ENCODE measurements at regions not wholly inside any gene's neighbourhood (a gene's known extent, or its start where the extent isn't known, plus 50 kb on each side); places are given as distances from the start of the nearest gene placed in this dataset.
"Not testable (repeated sequence)": the region's sequence is repeated elsewhere in the genome, so short reads cannot be mapped to it uniquely, and the experiment has no call there.

DNA sequence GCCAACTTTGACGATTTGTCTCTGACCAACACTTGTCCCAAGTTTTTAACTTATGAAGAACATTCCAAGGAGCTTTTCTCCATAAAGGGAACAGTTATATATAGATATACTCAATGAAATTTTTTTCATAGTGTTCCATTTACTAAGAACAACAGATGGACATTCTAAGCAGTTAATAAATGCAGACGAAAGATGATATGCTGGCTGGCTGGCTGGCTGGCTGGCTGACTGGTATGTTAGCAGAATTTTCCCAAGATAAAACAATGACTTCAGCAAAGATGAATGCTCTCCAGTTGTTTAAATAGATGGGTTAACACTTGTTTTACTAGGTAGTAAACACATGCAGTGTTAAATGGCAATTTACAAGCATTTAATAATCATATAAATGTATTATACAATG is 62.2 kb downstream of the SPANXN3 start:
- DNase-seq (ENCODE audit: low read depth): no peak

DNA sequence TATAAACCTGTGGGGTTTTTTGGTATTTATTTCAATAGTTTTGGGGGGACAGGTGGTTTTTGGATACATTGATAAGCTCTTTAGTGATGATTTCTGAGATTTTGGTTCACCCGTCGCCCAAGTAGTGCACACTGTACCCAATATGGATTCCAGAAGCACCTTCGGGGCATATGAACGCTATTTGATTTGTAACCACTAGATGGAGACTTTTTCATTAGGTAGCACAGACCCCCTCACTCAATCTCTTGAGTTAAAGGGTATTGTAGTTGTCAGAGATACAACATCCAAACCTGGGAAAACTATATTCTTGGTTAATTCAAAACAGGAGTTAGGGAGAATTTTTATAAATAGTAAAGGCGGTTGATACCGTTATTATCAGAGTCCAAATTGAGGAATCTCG is 79.8 kb downstream of the SPANXN3 start:
- no peak for DNase-seq (ENCODE audit: low read depth)

DNA sequence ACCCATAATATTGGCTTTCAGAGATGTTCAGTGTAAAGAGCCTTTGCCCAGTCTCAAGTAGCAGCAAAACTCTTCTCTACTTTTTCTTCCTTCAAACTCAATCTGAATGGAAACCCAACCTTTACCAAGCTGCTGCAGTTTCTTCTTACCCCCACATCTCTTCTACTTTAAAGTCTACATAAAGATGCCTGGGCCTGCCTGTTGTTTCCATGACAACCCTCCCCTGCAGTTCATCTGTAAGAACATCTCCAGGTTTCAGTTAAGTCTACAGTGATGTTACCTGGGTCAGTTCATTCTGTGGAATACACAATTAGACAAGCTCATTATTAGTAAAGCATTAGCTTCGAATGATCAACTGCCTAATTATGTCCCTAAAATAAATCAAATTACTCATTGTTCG is 81.4 kb downstream of the SPANXN3 start:
- DNase-seq (ENCODE audit: low read depth): no peak

GRCh38 chrX:143429811-143430210 is 87.5 kb downstream of the SPANXN3 start:
- no peak for DNase-seq (ENCODE audit: low read depth)

GRCh38 chrX:143429131-143429530 is 88.1 kb downstream of the SPANXN3 start:
- peak; percentile 55 for DNase-seq (ENCODE audit: low read depth)

DNA sequence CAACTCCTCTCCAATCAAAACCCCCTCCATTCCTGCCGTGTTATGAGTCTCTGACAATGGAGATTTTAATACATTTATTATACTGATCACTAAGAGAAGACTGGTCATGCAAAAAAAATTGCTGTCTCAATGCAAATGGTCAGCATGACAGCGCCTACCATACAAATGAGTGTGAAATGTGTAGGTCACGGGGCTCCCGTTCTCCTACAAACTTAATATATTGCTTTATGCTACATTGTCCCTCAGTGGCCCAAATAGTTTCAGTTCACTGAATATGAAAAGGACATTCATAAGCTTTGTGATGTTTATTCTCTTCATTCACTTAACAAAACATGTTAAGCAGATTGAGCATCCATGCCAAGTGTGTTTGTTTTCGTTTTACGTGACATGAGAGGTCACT is 116.1 kb downstream of the SPANXN3 start:
- DNase-seq (ENCODE audit: low read depth): no peak

GRCh38 chrX:143378851-143379250 is 138.4 kb downstream of the SPANXN3 start:
- DNase-seq (ENCODE audit: low read depth): no peak

GRCh38 chrX:143363419-143363818 is 153.9 kb downstream of the SPANXN3 start:
- no peak for DNase-seq (ENCODE audit: low read depth)

DNA sequence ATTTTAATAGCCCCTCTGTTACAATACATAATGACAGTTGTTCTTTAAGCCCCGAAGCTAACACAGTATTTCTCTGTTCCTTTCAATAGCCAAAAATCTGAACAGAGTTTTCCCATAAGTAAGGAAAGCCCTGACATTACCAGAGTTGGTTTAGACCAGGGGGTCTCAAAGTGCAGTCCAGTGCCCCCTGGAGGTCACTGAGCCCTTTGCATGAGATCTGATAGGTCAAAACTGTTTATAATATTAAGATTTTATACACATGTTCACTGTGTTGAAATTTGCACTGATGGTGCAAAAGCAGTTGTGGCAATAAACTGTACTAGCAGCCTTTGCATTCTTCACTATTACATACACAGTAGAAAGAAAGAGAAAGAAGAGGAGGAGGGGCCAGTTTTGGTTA is 177.1 kb downstream of the SPANXN3 start:
- no peak for DNase-seq (ENCODE audit: low read depth)

DNA sequence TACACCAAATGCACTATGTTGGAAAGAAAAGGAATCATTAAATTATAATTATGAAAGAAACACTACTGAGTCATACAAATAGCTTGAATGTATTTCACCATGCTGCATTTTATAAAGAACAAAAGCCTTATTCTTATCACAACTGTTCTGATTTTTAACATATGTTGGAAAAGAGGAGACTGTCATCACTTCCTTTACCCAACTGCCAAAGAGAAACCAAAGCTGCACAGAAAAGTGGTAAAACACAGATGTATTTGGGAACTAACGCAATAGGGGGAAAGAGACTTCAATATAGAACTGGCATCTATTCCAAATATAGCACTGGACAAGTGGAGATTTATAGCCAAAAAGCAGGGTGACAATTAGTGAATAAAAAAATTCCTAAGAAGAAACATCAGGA is 181.0 kb downstream of the SPANXN3 start:
- DNase-seq (ENCODE audit: low read depth): no peak

GRCh38 chrX:143319526-143319925 is 197.7 kb downstream of the SPANXN3 start:
- DNase-seq (ENCODE audit: low read depth): no peak

DNA sequence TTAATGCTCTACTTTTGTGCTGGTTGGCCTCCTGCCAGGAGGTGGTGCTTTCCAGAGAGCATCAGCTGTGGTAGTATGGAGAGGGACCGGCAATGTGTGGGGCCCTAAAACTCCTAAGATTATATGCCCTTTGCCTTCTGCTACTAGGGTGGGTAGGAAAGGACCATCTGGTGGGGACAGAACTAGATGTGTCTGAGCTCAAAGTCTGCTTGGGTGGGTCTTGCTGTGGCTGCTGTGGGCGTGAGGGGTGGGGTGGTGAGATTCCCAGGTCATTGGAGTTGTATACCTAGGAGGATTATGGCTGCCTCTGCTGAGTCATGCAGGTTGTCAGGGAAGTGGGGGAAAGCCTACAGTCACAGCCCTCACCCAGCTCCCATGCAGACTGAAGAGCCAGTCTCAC is 198.4 kb downstream of the SPANXN3 start:
- DNase-seq (ENCODE audit: low read depth): not testable (repeated sequence)

- no peak for DNase-seq (ENCODE audit: low read depth)
These were observed 210.0 kb downstream of the SPANXN3 start for GRCh38 chrX:143306991-143307937.

DNA sequence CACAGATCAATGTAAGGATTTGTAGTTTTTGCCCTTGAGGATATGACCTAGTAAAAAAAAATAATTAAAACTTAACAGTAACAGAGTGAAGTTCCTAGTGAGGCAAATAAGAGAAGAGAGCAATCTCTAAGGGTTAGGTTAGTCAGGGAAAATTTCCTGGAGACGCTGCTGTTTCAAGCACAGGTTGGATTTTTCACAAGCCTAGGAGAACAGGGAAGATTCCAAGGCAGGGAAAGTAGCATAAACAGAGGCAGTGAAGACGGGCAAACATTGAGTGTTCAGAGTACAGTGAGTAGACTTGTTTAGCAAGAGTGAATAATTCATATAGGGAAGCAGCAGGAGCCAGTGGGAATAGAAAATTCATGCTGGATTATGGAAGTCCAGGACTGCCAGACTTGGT is 212.8 kb downstream of the SPANXN3 start:
- no peak for DNase-seq (ENCODE audit: low read depth)

DNA sequence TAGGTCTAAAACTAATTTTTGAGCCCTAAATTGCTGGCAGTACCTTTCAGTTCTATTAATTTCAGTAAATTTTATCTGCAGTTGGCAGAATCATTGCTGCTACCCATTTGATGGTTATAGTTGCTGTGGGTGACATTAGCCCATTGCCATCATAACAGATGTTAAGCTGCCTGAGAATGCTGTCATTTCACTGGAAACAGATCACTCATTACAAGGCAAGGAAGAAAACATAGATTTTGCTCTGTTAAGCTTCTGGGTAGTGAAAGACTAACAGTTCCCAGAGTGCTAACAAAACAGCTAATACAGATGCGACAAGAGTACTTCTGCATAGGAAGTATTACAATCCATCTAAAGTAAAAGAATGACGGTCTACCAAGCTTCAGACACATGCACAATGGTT is 213.2 kb downstream of the SPANXN3 start:
- no peak for DNase-seq (ENCODE audit: low read depth)

GRCh38 chrX:143298663-143299241 is 218.5 kb downstream of the SPANXN3 start:
- DNase-seq (ENCODE audit: low read depth): no peak

DNA sequence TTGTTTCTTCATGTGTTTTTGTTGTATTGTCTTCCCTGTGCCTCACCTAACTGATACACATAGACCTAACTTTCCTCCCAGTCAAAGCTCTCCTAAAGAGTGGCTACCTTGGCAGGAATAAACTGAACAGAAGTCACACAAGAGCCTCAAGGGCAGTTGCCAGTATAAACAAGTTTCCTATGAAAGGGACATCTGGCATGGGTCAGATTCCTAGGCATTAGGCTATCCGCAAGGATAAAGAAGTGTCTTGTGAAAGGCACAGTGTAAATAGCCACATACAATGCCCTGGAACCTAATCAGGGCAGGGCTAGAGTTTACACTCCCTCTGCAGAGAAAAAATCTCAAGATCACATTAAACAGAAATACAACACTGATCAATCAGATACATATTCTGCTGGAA is 220.8 kb downstream of the SPANXN3 start:
- DNase-seq (ENCODE audit: low read depth): no peak

GRCh38 chrX:143287236-143287635 is 230.0 kb downstream of the SPANXN3 start:
- DNase-seq (ENCODE audit: low read depth): no peak

DNA sequence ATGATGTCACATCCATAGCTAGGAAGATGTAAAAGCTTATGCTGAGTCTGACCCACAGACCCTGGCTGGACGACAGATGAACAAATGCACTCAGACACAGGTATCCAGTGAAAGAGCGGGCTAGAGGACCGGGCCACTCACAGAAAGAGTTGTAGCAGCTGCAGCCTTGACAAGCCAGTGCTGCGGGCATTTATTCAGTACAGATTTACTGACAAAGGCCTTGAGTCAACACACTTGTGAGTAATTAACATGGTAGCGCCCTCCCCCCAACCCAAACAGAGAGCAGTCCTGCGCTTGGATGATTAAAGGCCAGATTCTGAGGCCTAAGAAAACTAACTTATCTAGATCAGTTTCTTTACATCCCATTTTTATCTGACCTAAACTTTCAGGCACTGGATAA is 244.6 kb downstream of the SPANXN4 start:
- no peak for DNase-seq (ENCODE audit: low read depth)

- DNase-seq (ENCODE audit: low read depth): not testable (repeated sequence)
These were observed 218.9 kb downstream of the SPANXN4 start for GRCh38 chrX:143244593-143244992.

DNA sequence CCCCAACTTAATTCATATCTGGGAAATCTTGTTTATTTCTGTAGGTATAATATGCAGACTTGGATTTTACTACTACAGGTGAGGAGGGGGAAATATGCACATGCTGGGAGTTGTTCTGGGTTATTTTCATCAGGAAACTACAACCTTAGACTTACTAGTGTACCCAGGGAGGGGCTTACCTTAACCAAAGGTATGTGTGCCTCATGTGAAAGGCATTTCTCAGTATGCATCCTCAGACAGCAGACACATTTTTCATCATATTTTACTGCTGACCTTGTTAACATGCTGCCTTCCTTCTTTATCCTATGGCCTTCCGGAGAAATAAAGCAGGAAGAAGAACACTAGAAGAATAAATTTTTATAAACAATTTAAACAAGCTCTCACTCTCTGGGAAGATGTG is 214.9 kb downstream of the SPANXN4 start:
- DNase-seq (ENCODE audit: low read depth): no peak

- DNase-seq (ENCODE audit: low read depth): no peak
These were observed 205.8 kb downstream of the SPANXN4 start for GRCh38 chrX:143231492-143231891.

GRCh38 chrX:143228600-143228999 is 202.9 kb downstream of the SPANXN4 start:
- DNase-seq (ENCODE audit: low read depth): not testable (repeated sequence)

DNA sequence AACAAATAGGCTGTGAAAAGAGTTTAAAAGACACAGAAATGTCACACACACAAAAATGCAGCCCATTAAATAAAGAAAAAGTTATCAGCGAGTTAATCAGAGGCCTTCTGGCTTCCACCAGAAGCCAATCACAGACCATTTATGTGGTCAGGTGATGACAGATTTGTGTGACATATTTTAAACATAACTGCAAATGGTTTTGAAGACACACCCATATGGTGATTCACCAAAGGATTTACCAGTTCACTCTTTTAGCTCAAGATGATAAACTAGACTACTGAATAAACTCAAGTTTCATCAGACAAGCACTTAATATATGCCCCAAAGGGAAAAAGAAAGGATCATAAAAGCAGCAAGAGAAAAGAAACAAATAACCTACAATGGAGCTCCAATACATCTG is 181.2 kb downstream of the SPANXN4 start:
- DNase-seq (ENCODE audit: low read depth): no peak

Data from HS-5 (cell line).